ENCODE measurements at regions not wholly inside any gene's neighbourhood (a gene's known extent, or its start where the extent isn't known, plus 50 kb on each side); places are given as distances from the start of the nearest gene placed in this dataset.

GRCh38 chr22:49451070-49451840 is 376.4 kb downstream of the BRD1 start:
- Histone ChIP-seq H3K9me2 (replicated peaks; ENCODE audit: low read length) (no peaks in the 10 kb centered on the region), H3K9me3 (ENCODE audit: low read length) (no peaks in the 10 kb centered on the region), H3K4me1 (ENCODE audit: insufficient read depth, low read length) (no peaks in the 10 kb centered on the region), H3K27ac (ENCODE audit: low read length) (no peak overlapping the region), H3F3A (ENCODE audit: low read length, unreplicated experiment) (no peaks in the 10 kb centered on the region), H3K4me3 (ENCODE audit: low read length) (no peak overlapping the region), H2AFZ (ENCODE audit: low read length) (no peak overlapping the region), H3K27me3 (ENCODE audit: low read length) (peaks cover 55% of the 10 kb centered on the region), H3K9ac (ENCODE audit: low read length) (no peak overlapping the region), H3K79me2 (ENCODE audit: low read length) (no peaks in the 10 kb centered on the region), H3K36me3 (ENCODE audit: low read depth, low read length) (no peaks in the 10 kb centered on the region), H4K20me1 (ENCODE audit: low read length) (no peaks in the 10 kb centered on the region), H3K4me2 (ENCODE audit: low read length) (no peak overlapping the region)
- DNase-seq (no peak), ATAC-seq (no peak)
- ChIA-PET CTCF (no interaction called here), POLR2A (ENCODE audit: unreplicated experiment) (no interaction called here)
- TF ChIP-seq EZH2 (IDR thresholded peaks at IDR 0.05; ENCODE audit: low read length, unreplicated experiment), result no peak
- no peak for TF ChIP-seq EZH2phosphoT487 (IDR thresholded peaks at IDR 0.05; ENCODE audit: borderline replicate concordance, low read length)
- TF ChIP-seq, protein P1, sequence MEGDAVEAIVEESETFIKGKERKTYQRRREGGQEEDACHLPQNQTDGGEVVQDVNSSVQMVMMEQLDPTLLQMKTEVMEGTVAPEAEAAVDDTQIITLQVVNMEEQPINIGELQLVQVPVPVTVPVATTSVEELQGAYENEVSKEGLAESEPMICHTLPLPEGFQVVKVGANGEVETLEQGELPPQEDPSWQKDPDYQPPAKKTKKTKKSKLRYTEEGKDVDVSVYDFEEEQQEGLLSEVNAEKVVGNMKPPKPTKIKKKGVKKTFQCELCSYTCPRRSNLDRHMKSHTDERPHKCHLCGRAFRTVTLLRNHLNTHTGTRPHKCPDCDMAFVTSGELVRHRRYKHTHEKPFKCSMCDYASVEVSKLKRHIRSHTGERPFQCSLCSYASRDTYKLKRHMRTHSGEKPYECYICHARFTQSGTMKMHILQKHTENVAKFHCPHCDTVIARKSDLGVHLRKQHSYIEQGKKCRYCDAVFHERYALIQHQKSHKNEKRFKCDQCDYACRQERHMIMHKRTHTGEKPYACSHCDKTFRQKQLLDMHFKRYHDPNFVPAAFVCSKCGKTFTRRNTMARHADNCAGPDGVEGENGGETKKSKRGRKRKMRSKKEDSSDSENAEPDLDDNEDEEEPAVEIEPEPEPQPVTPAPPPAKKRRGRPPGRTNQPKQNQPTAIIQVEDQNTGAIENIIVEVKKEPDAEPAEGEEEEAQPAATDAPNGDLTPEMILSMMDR (conservative IDR thresholded peaks at IDR 0.05; ENCODE audit: low read depth, low read length), result no peak
- no TSS peak for BruUV-seq (replicated peaks)
- intact Hi-C loops (cut with micrococcal nuclease), result no loop called here

GRCh38 chr22:49450498-49450897 is 377.2 kb downstream of the BRD1 start:
- BruUV-seq (replicated peaks), result no TSS peak
- intact Hi-C loops (cut with micrococcal nuclease), result no loop called here
- POLR2A ChIA-PET (ENCODE audit: unreplicated experiment), result no interaction called here
- Histone ChIP-seq H3K9ac (ENCODE audit: low read length) (no peak overlapping the region), H3K4me1 (ENCODE audit: insufficient read depth, low read length) (no peaks in the 10 kb centered on the region), H3K4me3 (ENCODE audit: low read length) (no peak overlapping the region), H3K9me3 (ENCODE audit: low read length) (no peaks in the 10 kb centered on the region), H4K20me1 (ENCODE audit: low read length) (no peaks in the 10 kb centered on the region), H3K27ac (ENCODE audit: low read length) (no peak overlapping the region), H3F3A (ENCODE audit: low read length, unreplicated experiment) (no peaks in the 10 kb centered on the region), H3K36me3 (ENCODE audit: low read depth, low read length) (no peaks in the 10 kb centered on the region), H3K4me2 (ENCODE audit: low read length) (no peak overlapping the region), H3K79me2 (ENCODE audit: low read length) (no peaks in the 10 kb centered on the region), H3K27me3 (ENCODE audit: low read length) (peaks cover 55% of the 10 kb centered on the region), H3K9me2 (replicated peaks; ENCODE audit: low read length) (no peaks in the 10 kb centered on the region), H2AFZ (ENCODE audit: low read length) (no peak overlapping the region)
- ATAC-seq (no peak), DNase-seq (no peak)
- TF ChIP-seq EZH2 (IDR thresholded peaks at IDR 0.05; ENCODE audit: low read length, unreplicated experiment) (no peak), EZH2phosphoT487 (IDR thresholded peaks at IDR 0.05; ENCODE audit: borderline replicate concordance, low read length) (no peak)
- TF ChIP-seq, protein P1 (conservative IDR thresholded peaks at IDR 0.05; ENCODE audit: low read depth, low read length), result no peak
- CTCF ChIA-PET, result no interaction called here

- Histone ChIP-seq H3K79me2 (ENCODE audit: low read length) (no peaks in the 10 kb centered on the region), H3K27ac (ENCODE audit: low read length) (no peak overlapping the region), H3K36me3 (ENCODE audit: low read depth, low read length) (no peaks in the 10 kb centered on the region), H3K9me3 (ENCODE audit: low read length) (no peaks in the 10 kb centered on the region), H3F3A (ENCODE audit: low read length, unreplicated experiment) (no peaks in the 10 kb centered on the region), H3K9ac (ENCODE audit: low read length) (no peak overlapping the region), H3K27me3 (ENCODE audit: low read length) (peaks cover 50% of the 10 kb centered on the region), H3K4me2 (ENCODE audit: low read length) (no peak overlapping the region), H2AFZ (ENCODE audit: low read length) (no peak overlapping the region), H3K4me1 (ENCODE audit: insufficient read depth, low read length) (no peaks in the 10 kb centered on the region), H3K9me2 (replicated peaks; ENCODE audit: low read length) (no peaks in the 10 kb centered on the region), H3K4me3 (ENCODE audit: low read length) (no peak overlapping the region), H4K20me1 (ENCODE audit: low read length) (no peaks in the 10 kb centered on the region)
- intact Hi-C loops (cut with micrococcal nuclease), result no loop called here
- BruUV-seq (replicated peaks), result no TSS peak
- ATAC-seq (no peak), DNase-seq (no peak)
- no peak for TF ChIP-seq EZH2 (IDR thresholded peaks at IDR 0.05; ENCODE audit: low read length, unreplicated experiment)
- TF ChIP-seq, protein P1 (conservative IDR thresholded peaks at IDR 0.05; ENCODE audit: low read depth, low read length), result no peak
- TF ChIP-seq EZH2phosphoT487 (IDR thresholded peaks at IDR 0.05; ENCODE audit: borderline replicate concordance, low read length), result no peak
- POLR2A ChIA-PET (ENCODE audit: unreplicated experiment), result no interaction called here
- CTCF ChIA-PET, result no interaction called here
Measured at GRCh38 chr22:49449811-49450446, 377.7 kb downstream of the BRD1 start.

Measured in PC-3 (cell line).